HCT116 (cell line): ENCODE measurements at regions not wholly inside any gene's neighbourhood (a gene's known extent, or its start where the extent isn't known, plus 50 kb on each side); places are given as distances from the start of the nearest gene placed in this dataset.

Source experiments
- ATAC-seq: fragments of 200-7000 bp; cut with Tn5 transposase; 2 replicates; pipeline ENCODE4 v1.9.1; 2020; ENCODE audit warnings: mild to moderate bottlenecking, moderate library complexity
- BruUV-seq: library from RNA; stranded (reverse); fragments of 400-500 nt; replicated peaks from 2 replicates; lab custom pipeline; 2021; lab: Mats Ljungman, UMichigan
- CTCF ChIA-PET: fragments of 300-600 bp; sonication (Branson Sonifier 250); formaldehyde crosslinking; loops from one replicate; lab custom pipeline; 2021; ENCODE audit warnings: antibody characterized with exemption; lab: Charles Lee
- POLR2A ChIA-PET: fragments of 300-600, 350-600 bp; sonication (Branson Sonifier 250); formaldehyde crosslinking; loops from one replicate; lab custom pipeline; 2021; ENCODE audit warnings: antibody characterized with exemption; lab: Charles Lee
- RAD21 ChIA-PET, 2 experiments: fragments of 300-600 bp; sonication (Branson Sonifier 250); formaldehyde crosslinking; loops; one replicate each; lab custom pipeline; 2023; ENCODE audit warnings: low total read pairs in 2 of 2; ENCODE audit not compliant: uncharacterized antibody in 2 of 2, unreplicated experiment in 2 of 2, low non-redundant PET in 1 of 2; lab: Charles Lee
- DNase-seq: peaks from one replicate; pipeline ENCODE4 v3.0.0-alpha.2; 2010; ENCODE audit warnings: low read depth, low spot score
- H2AFZ ChIP-seq: fragments of 200-600 bp; shearing (Covaris generic), sonication (generic); 2 replicates; pipeline ENCODE4 v1.6.1; 2017; ENCODE audit warnings: low read depth, mixed run types, mixed read lengths, antibody characterized with exemption, low read length; ENCODE audit not compliant: poor library complexity, severe bottlenecking
- H3K27ac ChIP-seq: 2 replicates; pipeline ENCODE4 v1.5.1; 2012; ENCODE audit warnings: low read depth, low read length
- H3K27me3 ChIP-seq: fragments of 200-600 bp; sonication (generic); 2 replicates; pipeline ENCODE4 v1.6.1; 2016; ENCODE audit warnings: mixed run types, low read length, mixed read lengths; ENCODE audit not compliant: insufficient read depth
- H3K36me3 ChIP-seq, 2 experiments: fragments of 200-500 bp in 1 of 2; fragments of 200-600 bp in 1 of 2; sonication (Bioruptor generic) in 1 of 2; sonication (generic) in 1 of 2; 2 replicates each; pipeline versions ENCODE4 v1.5.1 to v1.6.1; 2014 to 2016; ENCODE audit warnings: low read length in 2 of 2, inconsistent platforms in 1 of 2, mixed read lengths in 1 of 2, mixed run types in 1 of 2; ENCODE audit not compliant: insufficient read depth in 2 of 2, control insufficient read depth in 1 of 2
- H3K4me1 ChIP-seq, 2 experiments: fragments of 200-600 bp in 1 of 2; sonication (generic) in 1 of 2; 2 replicates each; pipeline versions ENCODE4 v1.5.1 to v1.6.1; 2012 to 2017; ENCODE audit warnings: low read length in 2 of 2, inconsistent platforms in 1 of 2, mild to moderate bottlenecking in 1 of 2, mixed read lengths in 1 of 2, mixed run types in 1 of 2, moderate library complexity in 1 of 2; ENCODE audit not compliant: insufficient read depth in 2 of 2, control insufficient read depth in 1 of 2
- H3K4me2 ChIP-seq: fragments of 200-600 bp; sonication (generic); 2 replicates; pipeline ENCODE4 v1.6.1; 2017; ENCODE audit warnings: mixed run types, low read length, mixed read lengths
- H3K4me3 ChIP-seq, 2 experiments: fragments of 200-600 bp in 1 of 2; sonication (generic) in 1 of 2; replicated peaks in 1 of 2; 2 replicates each; pipeline ENCODE4 v1.5.1; 2011 to 2016; ENCODE audit warnings: low read length in 2 of 2, control low read depth in 1 of 2, low read depth in 1 of 2, mild to moderate bottlenecking in 1 of 2, mixed read lengths in 1 of 2, mixed run types in 1 of 2
- H3K79me2 ChIP-seq: fragments of 200-600 bp; sonication (generic); 2 replicates; pipeline ENCODE4 v1.6.1; 2017; ENCODE audit warnings: mild to moderate bottlenecking, mixed run types, low read length, moderate library complexity, mixed read lengths; ENCODE audit not compliant: insufficient read depth
- H3K9ac ChIP-seq: fragments of 200-600 bp; sonication (generic); 2 replicates; pipeline ENCODE4 v1.6.1; 2016; ENCODE audit warnings: low read length, mixed read lengths
- H3K9me2 ChIP-seq: fragments of 200-600 bp; sonication (generic), shearing (Covaris generic); 2 replicates; pipeline ENCODE4 v1.6.1; 2017; ENCODE audit warnings: mixed run types, mild to moderate bottlenecking, moderate library complexity; ENCODE audit not compliant: insufficient read depth
- H3K9me3 ChIP-seq, 2 experiments: fragments of 200-500 bp in 1 of 2; fragments of 200-600 bp in 1 of 2; sonication (Bioruptor generic) in 1 of 2; sonication (generic) in 1 of 2; 2 replicates each; pipeline ENCODE4 v1.6.1; 2014 to 2017; ENCODE audit warnings: low read length in 2 of 2, mixed read lengths in 2 of 2, inconsistent platforms in 1 of 2, low read depth in 1 of 2, mild to moderate bottlenecking in 1 of 2, mixed run types in 1 of 2, moderate library complexity in 1 of 2; ENCODE audit not compliant: control insufficient read depth in 1 of 2, insufficient read depth in 1 of 2
- H4K20me1 ChIP-seq: fragments of 200-600 bp; sonication (generic), shearing (Covaris generic); 2 replicates; pipeline ENCODE4 v1.6.1; 2017; ENCODE audit warnings: mixed run types, mild to moderate bottlenecking, moderate library complexity; ENCODE audit not compliant: insufficient read depth
- CBX3 ChIP-seq: IDR thresholded peaks from 2 replicates; pipeline ENCODE4 v1.6.1; 2012; ENCODE audit warnings: low read depth
- CEBPB ChIP-seq: IDR thresholded peaks from 2 replicates; pipeline ENCODE4 v1.6.1; 2012; ENCODE audit warnings: low read depth
- EGR1 ChIP-seq: IDR thresholded peaks from 2 replicates; pipeline ENCODE4 v1.6.1; 2012; ENCODE audit warnings: low read depth
- EZH2 ChIP-seq: fragments of 200-600 bp; sonication (generic); IDR thresholded peaks from 2 replicates; pipeline ENCODE4 v1.6.1; 2017; ENCODE audit warnings: antibody characterized with exemption, mixed run types
- EZH2phosphoT487 ChIP-seq: fragments of 200-600 bp; IDR thresholded peaks from 2 replicates; pipeline ENCODE4 v1.6.1; 2018; ENCODE audit warnings: antibody characterized with exemption, borderline replicate concordance
- FOSL1 ChIP-seq: IDR thresholded peaks from 2 replicates; pipeline ENCODE4 v1.6.1; 2012; ENCODE audit warnings: low read depth
- MAX ChIP-seq: IDR thresholded peaks from 2 replicates; pipeline ENCODE4 v1.6.1; 2012
- RAD21 ChIP-seq: IDR thresholded peaks from 2 replicates; pipeline ENCODE4 v1.6.1; 2012; ENCODE audit warnings: low read depth, mild to moderate bottlenecking
- REST ChIP-seq: IDR thresholded peaks from 2 replicates; pipeline ENCODE4 v1.6.1; 2012; ENCODE audit warnings: low read depth
- SIN3A ChIP-seq: IDR thresholded peaks from 2 replicates; pipeline ENCODE4 v1.6.1; 2012; ENCODE audit warnings: low read depth
- SP1 ChIP-seq: IDR thresholded peaks from 2 replicates; pipeline ENCODE4 v1.6.1; 2012; ENCODE audit warnings: low read depth
- TCF7L2 ChIP-seq: IDR thresholded peaks from 2 replicates; pipeline ENCODE4 v1.7.0; 2011; ENCODE audit warnings: borderline replicate concordance, inconsistent platforms; ENCODE audit not compliant: insufficient read depth, insufficient read length; ENCODE audit errors: extremely low read depth
- YY1 ChIP-seq: IDR thresholded peaks from 2 replicates; pipeline ENCODE4 v1.6.1; 2011; ENCODE audit warnings: low read length, low read depth, moderate library complexity, mild to moderate bottlenecking; ENCODE audit not compliant: insufficient replicate concordance; ENCODE audit errors: extremely low read depth
- ZBTB33 ChIP-seq: IDR thresholded peaks from 2 replicates; pipeline ENCODE4 v1.6.1; 2011; ENCODE audit warnings: mild to moderate bottlenecking, low read length, moderate library complexity; ENCODE audit not compliant: insufficient replicate concordance; ENCODE audit errors: extremely low read depth
- ZFX ChIP-seq: fragments of 450-650 bp; IDR thresholded peaks from 2 replicates; pipeline ENCODE4 v1.6.1; 2017
- intact Hi-C: fragments of 100-400 bp; cut with micrococcal nuclease; formaldehyde crosslinking; loops from 2 replicates; pipeline ENCODE4 v1.10.0; 2022

- POLR2A ChIA-PET, result no interaction called here
- H3K9ac ChIP-seq, result no peak overlapping the region
- no peak overlapping the region for H3K4me3 ChIP-seq
- intact Hi-C loops, result no loop called here
- H3K27ac ChIP-seq, result no peak overlapping the region
- BruUV-seq, result no TSS peak
- H3K9me3 ChIP-seq, result peaks cover 0 to 18% of the 10 kb centered on the region in 2 experiments; a peak in 1 of 4 replicates
- DNase-seq (no peak), ATAC-seq (no peak)
- no peaks in the 10 kb centered on the region for H3K27me3 ChIP-seq
- H3K4me2 ChIP-seq, result no peak overlapping the region
- H3K79me2 ChIP-seq, result no peaks in the 10 kb centered on the region
- H3K4me1 ChIP-seq, result no peaks in the 10 kb centered on the region
- CTCF ChIA-PET, result no interaction called here
- TF ChIP-seq CBX3 (no peak), REST (no peak)
- no peaks in the 10 kb centered on the region for H3K36me3 ChIP-seq
- no peaks in the 10 kb centered on the region for H3K9me2 ChIP-seq
- no peaks in the 10 kb centered on the region for H4K20me1 ChIP-seq
- no peak overlapping the region for H2AFZ ChIP-seq
- RAD21 ChIA-PET, result no interaction called here
These were observed 627.4 kb upstream of the BOD1L1 start for GRCh38 chr4:14254926-14255325.

GRCh38 chr4:14257903-14258302 lies 630.4 kb upstream of the BOD1L1 start:
- no peak overlapping the region for H3K4me3 ChIP-seq
- peaks cover 0 to 11% of the 10 kb centered on the region in 2 experiments; a peak in 1 of 4 replicates for H3K9me3 ChIP-seq
- intact Hi-C loops, result no loop called here
- no peaks in the 10 kb centered on the region for H3K4me1 ChIP-seq
- BruUV-seq, result no TSS peak
- DNase-seq (no peak), ATAC-seq (no peak)
- no peaks in the 10 kb centered on the region for H3K79me2 ChIP-seq
- H3K27ac ChIP-seq, result no peak overlapping the region
- H3K9ac ChIP-seq, result no peak overlapping the region
- H2AFZ ChIP-seq, result no peak overlapping the region
- RAD21 ChIA-PET, result no interaction called here
- no peak overlapping the region for H3K4me2 ChIP-seq
- CTCF ChIA-PET, result no interaction called here
- H3K36me3 ChIP-seq, result no peaks in the 10 kb centered on the region
- no peaks in the 10 kb centered on the region for H3K27me3 ChIP-seq
- no peaks in the 10 kb centered on the region for H3K9me2 ChIP-seq
- H4K20me1 ChIP-seq, result no peaks in the 10 kb centered on the region
- POLR2A ChIA-PET, result no interaction called here
- TF ChIP-seq ZFX, result no peak
- TF ChIP-seq CEBPB, result no peak
- TF ChIP-seq FOSL1, result no peak
- no peak for TF ChIP-seq SP1
- TF ChIP-seq YY1, result no peak
- no peak for TF ChIP-seq SIN3A
- no peak for TF ChIP-seq MAX
- TF ChIP-seq EZH2phosphoT487, result no peak
- no peak for TF ChIP-seq EGR1
- TF ChIP-seq EZH2, result no peak
- TF ChIP-seq RAD21, result no peak
- TF ChIP-seq ZBTB33, result no peak
- TF ChIP-seq TCF7L2, result no peak
